Right lobe of liver (tissue), 4 donors: ENCODE measurements at regions not wholly inside any gene's neighbourhood (a gene's known extent, or its start where the extent isn't known, plus 50 kb on each side); places are given as distances from the start of the nearest gene placed in this dataset.

ENCODE experiments used
- CTCF ChIP-seq, 4 donors: fragments of 200-600 bp in 3 of 4; fragments of 450-650 bp in 1 of 4; IDR thresholded peaks; one replicate each; pipeline versions ENCODE4 v1.5.1 to v1.8.0; 2016 to 2022; ENCODE audit warnings: antibody characterized with exemption in 4 of 4, mild to moderate bottlenecking in 2 of 4
- POLR2A ChIP-seq: fragments of 450-650 bp; IDR thresholded peaks from one replicate; pipeline ENCODE4 v1.6.1; 2017; ENCODE audit warnings: antibody characterized with exemption, mild to moderate bottlenecking
- donor health status: DM: no; HTN: no; CAD: no.
- donor health status: DM: no; HTN: no; CAD: no.
- donor health status: DM: no; HTN: yes; CAD: no.

GRCh38 chr9:82367929-82368328 lies 379.4 kb downstream of the SPATA31D1 start:
- TF ChIP-seq CTCF (IDR thresholded peaks at IDR 0.05) (no peak), POLR2A (no peak)
